HEK293T (cell line): ENCODE measurements at regions not wholly inside any gene's neighbourhood (a gene's known extent, or its start where the extent isn't known, plus 50 kb on each side); places are given as distances from the start of the nearest gene placed in this dataset.
"Not testable (repeated sequence)": the region's sequence is repeated elsewhere in the genome, so short reads cannot be mapped to it uniquely, and the experiment has no call there.

Experiments used
- CTCF ChIA-PET: fragments of 350-600 bp; formaldehyde crosslinking; extraction: SDS; loops from one replicate; lab custom pipeline; 2021; ENCODE audit warnings: antibody characterized with exemption, inconsistent platforms; lab: Yijun Ruan, JAX
- POLR2A ChIA-PET: fragments of 350-600 bp; formaldehyde crosslinking; extraction: SDS; loops from one replicate; lab custom pipeline; 2020; ENCODE audit warnings: antibody characterized with exemption, inconsistent platforms; lab: Yijun Ruan, JAX
- DNase-seq: peaks from one replicate; pipeline ENCODE4 v3.0.0; 2012; ENCODE audit warnings: mixed read lengths; ENCODE audit errors: extremely low spot score
- ARNT ChIP-seq: fragments of 450-650 bp; IDR thresholded peaks from 2 replicates; pipeline ENCODE4 v1.6.1; 2017; ENCODE audit warnings: mild to moderate bottlenecking
- BHLHE40 ChIP-seq: fragments of 450-650 bp; IDR thresholded peaks from 2 replicates; pipeline ENCODE4 v1.6.1; 2016; ENCODE audit warnings: mild to moderate bottlenecking, moderate library complexity, borderline replicate concordance
- CTBP1 ChIP-seq: fragments of 450-650 bp; IDR thresholded peaks from 2 replicates; pipeline ENCODE4 v1.6.1; 2016; ENCODE audit warnings: borderline replicate concordance
- ELF4 ChIP-seq: fragments of 450-650 bp; IDR thresholded peaks from 2 replicates; pipeline ENCODE4 v1.6.1; 2017; ENCODE audit warnings: antibody characterized with exemption
- FOXA1 ChIP-seq: fragments of 450-650 bp; IDR thresholded peaks from 2 replicates; pipeline ENCODE4 v1.6.1; 2016; ENCODE audit warnings: mild to moderate bottlenecking
- FOXK2 ChIP-seq: fragments of 450-650 bp; IDR thresholded peaks from 2 replicates; pipeline ENCODE4 v1.6.1; 2016; ENCODE audit warnings: mild to moderate bottlenecking
- FOXM1 ChIP-seq: fragments of 450-650 bp; IDR thresholded peaks from 2 replicates; pipeline ENCODE4 v1.6.1; 2017; ENCODE audit warnings: mild to moderate bottlenecking, borderline replicate concordance
- HDGF ChIP-seq: fragments of 450-650 bp; IDR thresholded peaks from 2 replicates; pipeline ENCODE4 v1.6.1; 2017; ENCODE audit warnings: antibody characterized with exemption, borderline replicate concordance
- L3MBTL2 ChIP-seq: fragments of 450-650 bp; conservative IDR thresholded peaks from 2 replicates; pipeline ENCODE4 v1.6.1; 2016; ENCODE audit warnings: mild to moderate bottlenecking
- LEF1 ChIP-seq: fragments of 450-650 bp; IDR thresholded peaks from 2 replicates; pipeline ENCODE4 v1.6.1; 2017; ENCODE audit warnings: mild to moderate bottlenecking, borderline replicate concordance
- NFRKB ChIP-seq: fragments of 450-650 bp; IDR thresholded peaks from 2 replicates; pipeline ENCODE4 v1.6.1; 2016; ENCODE audit warnings: mild to moderate bottlenecking, moderate library complexity
- SP1 ChIP-seq: fragments of 450-650 bp; IDR thresholded peaks from 2 replicates; pipeline ENCODE4 v1.6.1; 2017
- SUZ12 ChIP-seq: fragments of 450-650 bp; IDR thresholded peaks from 2 replicates; pipeline ENCODE4 v1.6.1; 2016; ENCODE audit warnings: mild to moderate bottlenecking
- TARDBP ChIP-seq: fragments of 450-650 bp; IDR thresholded peaks from 2 replicates; pipeline ENCODE4 v1.6.1; 2016
- ZNF384 ChIP-seq: fragments of 450-650 bp; IDR thresholded peaks from 2 replicates; pipeline ENCODE4 v1.6.1; 2016
- TF ChIP-seq, protein P1 (sequence below): fragments of 450-650 bp; IDR thresholded peaks from 2 replicates; pipeline ENCODE4 v1.6.1; 2016

DNA sequence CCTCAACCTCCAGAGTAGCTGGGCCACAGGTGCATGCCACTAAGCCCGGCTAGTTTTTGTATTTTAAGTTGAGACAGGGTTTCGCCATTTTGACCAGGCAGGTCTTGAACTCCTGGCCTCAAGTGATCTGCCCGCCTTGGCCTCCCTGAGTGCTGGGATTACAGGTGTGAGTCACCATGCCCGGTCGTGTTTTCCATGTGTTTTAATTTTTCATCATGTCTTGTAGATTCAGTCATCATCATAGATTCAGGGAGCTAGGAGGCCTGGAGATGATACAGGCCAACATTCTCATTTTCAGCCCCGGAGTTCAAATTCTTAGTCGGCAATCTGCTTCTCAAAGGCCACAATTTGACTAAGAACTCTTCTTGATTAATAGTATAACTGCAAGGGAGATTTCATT lies 73.5 kb upstream of the GRAMD1B start:
- CTCF ChIA-PET: interaction anchor here (1.0 kb wide), 1 partner anchor 33 kb away, joined by 3 read pairs; no protein-coding TSS in a partner anchor
- TF ChIP-seq FOXK2 (no peak), SUZ12 (no peak), FOXA1 (no peak), ELF4 (no peak), LEF1 (no peak), CTBP1 (no peak), ZNF384 (no peak), SP1 (no peak), ARNT (no peak), NFRKB (no peak), BHLHE40 (no peak), HDGF (no peak), L3MBTL2 (no peak), FOXM1 (no peak), TARDBP (no peak)
- TF ChIP-seq, protein P1, sequence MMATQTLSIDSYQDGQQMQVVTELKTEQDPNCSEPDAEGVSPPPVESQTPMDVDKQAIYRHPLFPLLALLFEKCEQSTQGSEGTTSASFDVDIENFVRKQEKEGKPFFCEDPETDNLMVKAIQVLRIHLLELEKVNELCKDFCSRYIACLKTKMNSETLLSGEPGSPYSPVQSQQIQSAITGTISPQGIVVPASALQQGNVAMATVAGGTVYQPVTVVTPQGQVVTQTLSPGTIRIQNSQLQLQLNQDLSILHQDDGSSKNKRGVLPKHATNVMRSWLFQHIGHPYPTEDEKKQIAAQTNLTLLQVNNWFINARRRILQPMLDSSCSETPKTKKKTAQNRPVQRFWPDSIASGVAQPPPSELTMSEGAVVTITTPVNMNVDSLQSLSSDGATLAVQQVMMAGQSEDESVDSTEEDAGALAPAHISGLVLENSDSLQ: no peak
- DNase-seq: no peak
- POLR2A ChIA-PET: no interaction called here

DNA sequence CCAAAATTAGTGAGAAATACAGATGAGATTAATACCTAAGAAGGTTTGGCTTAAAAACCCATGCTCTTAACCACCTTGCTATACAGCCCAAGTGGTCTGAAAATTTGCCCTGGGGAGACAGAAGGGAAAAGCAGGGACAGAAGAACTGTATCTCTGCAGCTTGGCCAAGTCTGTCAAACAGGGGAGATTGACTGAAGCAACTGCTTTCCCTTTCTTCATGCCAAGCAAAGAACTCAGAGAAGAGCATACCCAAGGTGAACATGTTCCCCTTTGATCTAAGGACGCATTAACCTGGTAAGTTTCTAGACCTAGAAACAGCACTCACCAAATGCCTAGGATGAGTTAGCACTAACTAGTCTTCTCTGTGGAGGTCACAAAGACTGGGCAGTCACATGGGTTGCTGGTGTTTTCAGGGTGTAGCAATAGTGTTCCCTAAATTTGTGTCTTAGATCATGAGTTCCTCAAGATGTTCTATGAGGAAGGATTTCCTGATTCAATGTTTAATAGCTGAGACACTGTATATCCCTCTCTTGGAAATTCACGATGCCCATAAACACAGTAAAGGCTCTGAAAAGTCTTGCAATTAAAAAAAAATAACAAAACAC lies 75.6 kb upstream of the GRAMD1B start:
- TF ChIP-seq, protein P1: no peak
- no peak for TF ChIP-seq TARDBP
- no peak for TF ChIP-seq SUZ12
- no peak for TF ChIP-seq FOXA1
- no peak for TF ChIP-seq BHLHE40
- no peak for TF ChIP-seq FOXM1
- TF ChIP-seq ARNT: no peak
- ChIA-PET CTCF (interaction anchor here (0.6 kb wide), 1 partner anchor 35 kb away, joined by 3 read pairs; no protein-coding TSS in a partner anchor), POLR2A (no interaction called here)
- no peak for DNase-seq

DNA sequence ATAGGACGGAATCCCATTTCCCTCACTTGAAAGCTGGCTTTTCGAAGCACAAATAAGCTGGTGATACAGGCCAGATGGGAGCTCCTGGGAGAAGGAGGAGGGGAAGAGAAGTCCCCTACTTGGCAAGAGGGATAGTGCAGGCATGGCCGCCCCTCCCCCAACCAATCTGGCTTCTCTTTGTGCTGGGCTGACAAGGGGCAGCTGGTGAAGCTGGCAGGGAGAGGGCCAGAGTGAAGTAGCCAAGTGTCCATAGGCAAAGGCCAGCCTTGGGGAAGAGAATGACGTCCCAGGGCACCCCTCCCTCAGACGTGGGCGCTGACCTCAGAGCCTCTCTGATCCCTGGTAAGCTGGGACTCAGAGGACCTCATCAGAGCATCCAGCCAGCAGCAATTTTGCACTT lies 78.7 kb upstream of the GRAMD1B start:
- no peak for TF ChIP-seq ELF4
- no peak for TF ChIP-seq L3MBTL2
- TF ChIP-seq FOXM1: no peak
- no peak for TF ChIP-seq ARNT
- TF ChIP-seq TARDBP: no peak
- no peak for TF ChIP-seq NFRKB
- no peak for TF ChIP-seq CTBP1
- TF ChIP-seq BHLHE40: no peak
- TF ChIP-seq, protein P1: no peak
- no peak for TF ChIP-seq FOXK2
- TF ChIP-seq SUZ12: no peak
- no peak for TF ChIP-seq HDGF
- TF ChIP-seq LEF1: no peak
- TF ChIP-seq SP1: no peak
- TF ChIP-seq FOXA1: no peak
- ChIA-PET POLR2A (no interaction called here), CTCF (interaction anchor here (0.9 kb wide), 1 partner anchor 119 kb away, joined by 16 read pairs; no protein-coding TSS in a partner anchor)
- no peak for DNase-seq

DNA sequence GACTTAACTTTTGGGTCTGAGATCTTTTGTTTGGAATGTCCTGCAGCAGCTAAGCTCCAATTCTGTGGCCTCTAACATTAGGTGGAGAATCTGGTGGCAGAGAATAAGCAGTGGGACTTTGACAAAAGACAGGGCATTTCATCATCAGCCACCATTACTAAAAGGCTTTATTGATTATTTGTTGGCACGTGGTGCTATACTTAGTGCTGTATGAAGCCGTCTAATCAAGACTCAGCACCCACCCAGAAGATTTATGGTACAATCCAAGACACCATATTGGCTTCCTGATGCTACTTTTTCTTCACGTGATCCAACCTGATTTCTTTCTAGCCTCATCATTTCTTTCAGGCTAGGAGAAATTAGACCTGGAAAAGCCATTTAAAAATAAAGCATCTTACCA lies 80.7 kb upstream of the GRAMD1B start:
- CTCF ChIA-PET: no interaction called here

DNA sequence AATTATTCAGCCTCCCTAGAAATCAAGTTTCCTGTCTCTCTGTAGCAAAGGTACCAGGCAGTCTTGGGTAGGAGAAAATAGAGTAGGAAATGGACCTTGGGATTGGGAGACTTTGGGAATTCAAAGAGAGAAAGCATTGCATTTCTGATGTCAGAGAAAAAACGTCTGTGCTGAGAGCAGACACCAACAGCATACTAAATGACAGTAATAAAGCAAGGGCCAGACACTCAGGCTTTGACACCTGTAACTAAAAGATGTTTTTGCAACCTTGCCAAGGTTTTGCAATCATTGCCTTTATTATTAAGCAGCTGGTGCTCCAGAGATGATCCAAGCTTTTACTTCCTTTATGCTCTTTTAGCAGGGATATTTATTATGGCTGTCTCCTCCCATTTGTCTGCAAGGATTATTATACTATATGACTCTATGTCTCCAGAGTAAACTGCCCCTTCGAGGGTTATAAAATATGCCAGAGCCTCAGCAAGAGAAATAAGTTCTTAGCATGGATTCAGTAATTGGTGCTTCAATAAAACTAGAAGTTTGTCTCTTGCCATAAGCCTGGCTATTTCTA lies 85.2 kb upstream of the GRAMD1B start:
- ChIA-PET POLR2A (no interaction called here), CTCF (no interaction called here)
- DNase-seq: no peak
- TF ChIP-seq NFRKB (no peak), ELF4 (no peak), CTBP1 (no peak), ARNT (no peak), L3MBTL2 (no peak), ZNF384 (no peak), FOXK2 (no peak), LEF1 (no peak), FOXM1 (no peak), SP1 (no peak), SUZ12 (no peak), HDGF (no peak)
- TF ChIP-seq, protein P1: no peak

More for the DNA sequence above, 80.7 kb upstream of the GRAMD1B start:
- POLR2A ChIA-PET: no interaction called here
- no peak for DNase-seq
- TF ChIP-seq, protein P1: no peak
- TF ChIP-seq ZNF384: no peak
- no peak for TF ChIP-seq SP1
- no peak for TF ChIP-seq ELF4
- no peak for TF ChIP-seq CTBP1
- TF ChIP-seq FOXM1: no peak
- TF ChIP-seq TARDBP: no peak
- no peak for TF ChIP-seq HDGF
- no peak for TF ChIP-seq FOXA1
- no peak for TF ChIP-seq SUZ12
- no peak for TF ChIP-seq FOXK2

DNA sequence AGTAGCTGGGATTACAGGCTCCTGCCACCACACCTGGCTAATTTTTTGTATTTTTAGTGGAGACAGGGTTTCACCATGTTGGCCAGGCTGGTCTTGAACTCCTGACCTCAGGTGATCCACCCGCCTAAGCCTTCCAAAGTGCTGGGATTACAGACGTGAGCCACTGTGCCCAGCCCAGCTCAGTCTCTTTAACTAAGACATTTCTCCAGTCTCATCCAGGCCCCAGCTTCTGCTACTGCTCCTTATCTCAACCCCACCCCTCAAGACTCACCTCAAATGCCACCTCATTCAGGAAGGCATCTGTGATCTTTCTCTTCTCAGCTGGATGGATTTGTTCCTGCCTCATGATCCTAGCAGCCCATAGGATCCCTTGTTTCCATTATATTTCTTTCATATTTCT lies 85.9 kb upstream of the GRAMD1B start:
- POLR2A ChIA-PET, DNase-seq: not testable (repeated sequence)
- CTCF ChIA-PET: interaction anchor here (0.6 kb wide), 1 partner anchor 37 kb away, joined by 3 read pairs; no protein-coding TSS in a partner anchor
